GM06990 (cell line): ENCODE measurements at regions not wholly inside any gene's neighbourhood (a gene's known extent, or its start where the extent isn't known, plus 50 kb on each side); places are given as distances from the start of the nearest gene placed in this dataset.

Experiments
- DNase-seq: peaks from one replicate; pipeline ENCODE4 v3.0.0-alpha.2; 2011; ENCODE audit not compliant: insufficient read length; ENCODE audit errors: extremely low read depth
- H3K27me3 ChIP-seq: replicated peaks from 2 replicates; pipeline ENCODE4 v1.6.0; 2011; ENCODE audit warnings: low read length; ENCODE audit not compliant: control insufficient read depth, insufficient read depth
- H3K36me3 ChIP-seq: 2 replicates; pipeline ENCODE4 v1.5.1; 2011; ENCODE audit warnings: low read length; ENCODE audit not compliant: control insufficient read depth, insufficient read depth
- H3K4me3 ChIP-seq: replicated peaks from 2 replicates; pipeline ENCODE4 v1.5.1; 2011; ENCODE audit warnings: low read depth, mild to moderate bottlenecking, control low read depth, low read length
- CTCF ChIP-seq: IDR thresholded peaks from 2 replicates; pipeline ENCODE4 v1.5.1; 2011; ENCODE audit warnings: low read length, control low read depth, mild to moderate bottlenecking, inconsistent platforms; ENCODE audit not compliant: insufficient read depth, poor library complexity, severe bottlenecking

DNA sequence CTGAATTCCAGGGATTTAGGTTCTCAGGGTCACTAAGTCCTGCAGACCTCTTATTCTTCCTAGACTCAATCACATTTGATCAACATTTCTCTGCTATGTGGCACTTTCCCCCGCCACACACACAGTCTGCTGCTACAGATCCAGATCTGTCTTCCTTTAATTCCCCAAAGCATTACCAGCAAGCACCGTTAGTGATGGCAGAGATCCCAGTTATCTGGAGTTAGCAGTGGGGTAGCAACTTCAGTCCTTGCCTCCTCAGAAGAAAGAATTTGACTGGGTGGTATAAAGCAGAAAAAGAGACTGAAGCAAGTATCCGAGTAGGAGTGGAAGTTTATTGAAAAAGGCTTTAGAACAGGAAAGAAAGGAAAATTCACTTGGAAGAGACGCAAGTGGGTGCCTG is 100.4 kb upstream of the ETV3 start:
- TF ChIP-seq CTCF, result no peak
- Histone ChIP-seq H3K4me3 (no peak overlapping the region), H3K27me3 (peaks cover 2% of the 10 kb centered on the region; the same call in 1 of the 2 replicates), H3K36me3 (no peaks in the 10 kb centered on the region)
- DNase-seq, result no peak

- DNase-seq, result no peak
- Histone ChIP-seq H3K27me3 (peaks cover 2% of the 10 kb centered on the region; the same call in 1 of the 2 replicates), H3K36me3 (no peaks in the 10 kb centered on the region), H3K4me3 (no peak overlapping the region)
- no peak for TF ChIP-seq CTCF
These were observed 99.8 kb upstream of the ETV3 start for GRCh38 chr1:157237981-157238380.

GRCh38 chr1:157237522-157237921 is 99.3 kb upstream of the ETV3 start:
- no peak for TF ChIP-seq CTCF
- Histone ChIP-seq H3K36me3 (no peaks in the 10 kb centered on the region), H3K4me3 (no peak overlapping the region), H3K27me3 (peaks cover 2% of the 10 kb centered on the region; the same call in 1 of the 2 replicates)
- no peak for DNase-seq

- DNase-seq, result no peak
- Histone ChIP-seq H3K36me3 (no peaks in the 10 kb centered on the region), H3K4me3 (no peak overlapping the region), H3K27me3 (peaks cover 2% of the 10 kb centered on the region; the same call in 1 of the 2 replicates)
- TF ChIP-seq CTCF, result no peak
These were observed 97.9 kb upstream of the ETV3 start for GRCh38 chr1:157236072-157236471.

GRCh38 chr1:157235307-157235706 is 97.1 kb upstream of the ETV3 start:
- peaks cover 2% of the 10 kb centered on the region; the same call in 1 of the 2 replicates for H3K27me3 ChIP-seq
- H3K4me3 ChIP-seq, result no peak overlapping the region
- DNase-seq, result no peak
- H3K36me3 ChIP-seq, result no peaks in the 10 kb centered on the region
- TF ChIP-seq CTCF, result no peak

DNA sequence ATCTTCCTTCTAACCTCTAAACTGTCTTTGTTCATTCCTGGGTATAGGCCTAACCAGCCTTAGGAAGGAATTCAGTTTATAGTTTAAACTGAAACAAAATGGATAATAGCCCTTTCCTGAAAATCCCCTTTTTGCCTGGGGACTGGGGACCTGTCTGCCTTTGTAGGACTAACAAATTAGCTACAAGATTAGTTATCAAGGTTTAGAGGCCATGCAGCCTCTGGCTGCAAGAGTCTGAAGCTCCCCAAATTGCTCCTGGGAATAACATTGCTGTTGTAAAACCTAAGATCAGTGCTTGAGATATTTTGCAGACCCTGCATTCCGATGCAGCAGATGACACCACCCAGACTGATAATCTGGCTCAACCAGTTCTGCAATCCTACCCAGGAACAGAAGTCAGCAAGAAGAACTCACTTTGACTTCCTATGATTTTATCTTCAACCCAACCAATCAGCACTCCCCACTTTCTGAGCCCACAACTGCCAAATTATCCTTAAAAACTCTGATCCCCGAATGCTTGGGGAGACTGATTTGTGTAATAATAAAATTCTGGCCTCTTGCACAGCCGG is 96.6 kb upstream of the ETV3 start:
- peaks cover 2% of the 10 kb centered on the region; the same call in 1 of the 2 replicates for H3K27me3 ChIP-seq
- no peak for DNase-seq

More for the DNA sequence above, 96.6 kb upstream of the ETV3 start:
- Histone ChIP-seq H3K36me3 (no peaks in the 10 kb centered on the region), H3K4me3 (no peak overlapping the region)
- no peak for TF ChIP-seq CTCF
